K562 (cell line): ENCODE measurements at regions not wholly inside any gene's neighbourhood (a gene's known extent, or its start where the extent isn't known, plus 50 kb on each side); places are given as distances from the start of the nearest gene placed in this dataset.

Experiments used
- ATAC-seq: fragments of 200-7000 bp; cut with Tn5 transposase; 3 replicates; pipeline ENCODE4 v1.9.1; 2020; ENCODE audit warnings: moderate library complexity
- BruUV-seq: library from RNA; stranded (reverse); fragments of 400-500 nt; replicated peaks from 2 replicates; lab custom pipeline; 2021; lab: Mats Ljungman, UMichigan
- CTCF ChIA-PET: fragments of 300-600 bp; formaldehyde crosslinking; extraction: SDS; loops from one replicate; lab custom pipeline; 2021; ENCODE audit warnings: low intra/inter-chr PET ratio; lab: Yijun Ruan, JAX
- POLR2A ChIA-PET: fragments of 300-600, 350-650 bp; sonication (Branson Sonifier 250); formaldehyde crosslinking; extraction: SDS; loops from one replicate; lab custom pipeline; 2021; ENCODE audit warnings: antibody characterized with exemption, inconsistent platforms; lab: Yijun Ruan, JAX
- DNase-seq, 4 experiments: peaks; one replicate each; pipeline versions ENCODE4 v3.0.0 to v3.0.0-alpha.2; 2011 to 2018; ENCODE audit warnings: low spot score in 3 of 4, mixed read lengths in 3 of 4; ENCODE audit errors: extremely low read depth in 1 of 4
- FAIRE-seq: peaks from 2 replicates; lab custom pipeline; 2011; peaks lifted over from hg19 to GRCh38; lab: Jason Lieb, UNC
- H2AFZ ChIP-seq: 2 replicates; pipeline ENCODE4 v1.6.0; 2011; ENCODE audit warnings: low read depth, low read length, control low read depth, inconsistent platforms
- H3K27ac ChIP-seq: fragments of 200-600 bp; 3 replicates; pipeline ENCODE4 v1.8.0; 2011; ENCODE audit warnings: low read depth, mild to moderate bottlenecking, control low read depth, inconsistent platforms, low read length, moderate library complexity, mixed read lengths; ENCODE audit errors: extremely low read depth
- H3K27me3 ChIP-seq, 2 experiments: fragments of 300-600 bp in 1 of 2; 2 replicates in 1 of 2; 3 replicates in 1 of 2; pipeline versions ENCODE4 v1.6.0 to v1.8.0; 2011; ENCODE audit warnings: inconsistent platforms in 2 of 2, low read length in 2 of 2, mild to moderate bottlenecking in 1 of 2, mixed read lengths in 1 of 2, moderate library complexity in 1 of 2; ENCODE audit not compliant: control insufficient read depth in 2 of 2, insufficient read depth in 2 of 2
- H3K36me3 ChIP-seq: fragments of 300-600 bp; 3 replicates; pipeline ENCODE4 v1.8.0; 2011; ENCODE audit warnings: mild to moderate bottlenecking, low read length, inconsistent platforms; ENCODE audit not compliant: control insufficient read depth, insufficient read depth
- H3K4me1 ChIP-seq, 2 experiments: fragments of 200-600 bp in 1 of 2; replicated peaks in 1 of 2; 2 replicates in 1 of 2; 3 replicates in 1 of 2; pipeline versions ENCODE4 v1.5.1 to v1.8.0; 2011; ENCODE audit warnings: inconsistent platforms in 2 of 2, low read length in 2 of 2, mild to moderate bottlenecking in 1 of 2, mixed read lengths in 1 of 2, moderate library complexity in 1 of 2; ENCODE audit not compliant: control insufficient read depth in 2 of 2, insufficient read depth in 2 of 2
- H3K4me2 ChIP-seq: 2 replicates; pipeline ENCODE4 v1.6.1; 2011; ENCODE audit warnings: low read length, control low read depth, inconsistent platforms, mixed read lengths; ENCODE audit not compliant: insufficient read depth
- H3K4me3 ChIP-seq: fragments of 200-600 bp; sonication (generic), shearing (Covaris generic); 2 replicates; pipeline ENCODE4 v1.5.1; 2016; ENCODE audit warnings: control low read depth, inconsistent platforms
- H3K79me2 ChIP-seq: fragments of 200-600 bp; 3 replicates; pipeline ENCODE4 v1.8.0; 2011; ENCODE audit warnings: low read length, inconsistent platforms; ENCODE audit not compliant: control insufficient read depth, insufficient read depth
- H3K9ac ChIP-seq, 2 experiments: 2 replicates each; pipeline versions ENCODE4 v1.6.0 to v1.6.1; 2011; ENCODE audit warnings: low read depth in 2 of 2, low read length in 2 of 2, control low read depth in 1 of 2, inconsistent platforms in 1 of 2, mild to moderate bottlenecking in 1 of 2, mixed read lengths in 1 of 2; ENCODE audit not compliant: insufficient read depth in 1 of 2
- H3K9me1 ChIP-seq: one replicate; pipeline ENCODE4 v1.6.0; 2011; ENCODE audit warnings: inconsistent platforms, mild to moderate bottlenecking, low read length, moderate library complexity; ENCODE audit not compliant: control insufficient read depth, insufficient read depth
- H3K9me3 ChIP-seq: replicated peaks from 2 replicates; pipeline ENCODE4 v1.5.1; 2011; ENCODE audit warnings: low read depth, low read length, inconsistent platforms; ENCODE audit not compliant: control insufficient read depth, insufficient read depth
- H4K20me1 ChIP-seq: replicated peaks from 2 replicates; pipeline ENCODE4 v1.6.1; 2011; ENCODE audit warnings: low read length, inconsistent platforms, mixed read lengths; ENCODE audit not compliant: control insufficient read depth, insufficient read depth
- RAD21 ChIP-seq, 2 experiments: fragments of 250-450 bp in 1 of 2; fragments of 450-650 bp in 1 of 2; sonication (Bioruptor Pico) in 1 of 2; formaldehyde crosslinking in 1 of 2; IDR thresholded peaks in 1 of 2; conservative IDR thresholded peaks in 1 of 2; 2 replicates each; pipeline versions ENCODE4 v1.4.0 to v1.8.0; 2020 to 2022; ENCODE audit warnings: mild to moderate bottlenecking in 2 of 2, moderate library complexity in 1 of 2
- SAFB2 ChIP-seq: fragments of 200-400 bp; formaldehyde crosslinking; IDR thresholded peaks from 2 replicates; pipeline ENCODE4 v1.6.1; 2018; ENCODE audit warnings: borderline replicate concordance, low read length, low read depth, moderate library complexity; ENCODE audit not compliant: severe bottlenecking
- TBL1XR1 ChIP-seq, 2 experiments: IDR thresholded peaks; 2 replicates each; pipeline ENCODE4 v1.6.1; 2012; ENCODE audit warnings: improper control_type of control experiment in 2 of 2, low read length in 2 of 2, mild to moderate bottlenecking in 1 of 2
- ZC3H11A ChIP-seq: IDR thresholded peaks from 2 replicates; pipeline ENCODE4 v1.6.1; 2012; ENCODE audit warnings: low read depth, low read length, improper control_type of control experiment
- WGBS: fragments of 100-300 bp; shearing (Covaris generic); methylation state at CpG from one replicate; pipeline ENCODE4 v1.1.6; 2016; ENCODE audit warnings: low coverage, mixed read lengths; ENCODE audit not compliant: insufficient coverage; ENCODE audit errors: missing lambda C conversion rate; 5-methylcytosine and 5-hydroxymethylcytosine counted together
- in situ Hi-C: fragments of 300-500 bp; cut with MboI; formaldehyde crosslinking; loops from 4 replicates; pipeline ENCODE4 v1.15.0; 2018; ENCODE audit warnings: inconsistent platforms, mixed read lengths
- intact Hi-C: fragments of 100-400 bp; cut with micrococcal nuclease; formaldehyde crosslinking; loops from 2 replicates; pipeline ENCODE4 v1.14.2; 2022
- TF ChIP-seq, protein P1 (sequence below): sonication (generic); IDR thresholded peaks from 2 replicates; pipeline ENCODE4 v1.6.1; 2016
- TF ChIP-seq, protein P2 (sequence below), 3 experiments: IDR thresholded peaks in 2 of 3; conservative IDR thresholded peaks in 1 of 3; 2 replicates each; pipeline ENCODE4 v1.5.1; 2011 to 2012; ENCODE audit warnings: low read length in 3 of 3, mild to moderate bottlenecking in 3 of 3, control low read depth in 2 of 3, improper control_type of control experiment in 1 of 3, inconsistent platforms in 1 of 3, low read depth in 1 of 3, mixed read lengths in 1 of 3, moderate library complexity in 1 of 3; ENCODE audit not compliant: insufficient read depth in 2 of 3

DNA sequence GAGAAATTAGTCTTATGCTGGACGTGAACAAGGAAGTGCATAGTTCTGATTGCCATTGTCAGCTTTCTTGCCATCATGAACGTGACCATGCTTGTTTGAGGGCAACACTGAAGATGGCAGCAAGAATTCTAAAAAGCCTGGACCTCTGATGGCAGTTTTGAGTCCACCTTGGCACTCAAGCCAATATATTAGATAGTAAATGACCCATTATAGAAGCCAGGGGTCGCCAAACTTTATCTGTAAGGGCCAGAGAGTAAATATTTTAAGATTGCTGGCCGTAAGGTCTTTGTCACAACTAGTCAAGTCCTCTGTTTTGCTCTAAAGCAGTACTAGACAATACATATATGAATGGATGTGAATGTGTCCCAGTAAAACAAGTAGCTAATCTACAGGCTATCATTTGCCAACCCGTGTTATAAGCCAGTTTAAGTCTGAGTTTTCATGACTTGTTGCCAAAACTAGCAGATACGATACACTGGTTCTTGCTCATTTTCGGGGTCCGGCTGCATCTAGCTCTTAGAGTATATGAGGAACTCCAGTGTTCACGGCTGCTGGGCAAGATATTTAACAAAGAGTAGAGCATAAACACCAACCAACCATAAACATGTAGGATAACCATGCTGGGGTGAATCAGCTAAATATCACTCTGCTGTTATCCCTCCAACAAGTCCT, 73.1 kb upstream of the PELI1 start:
- intact Hi-C loops (loop anchor here (10.0 kb wide), 1 partner anchor 97 kb away; no protein-coding TSS in a partner anchor), in situ Hi-C loops (no loop called here)
- no peak for ATAC-seq
- Histone ChIP-seq H3K4me2 (no peak overlapping the region), H4K20me1 (no peaks in the 10 kb centered on the region), H3K9ac (no peak overlapping the region), H3K9me3 (no peaks in the 10 kb centered on the region), H3K27me3 (no peaks in the 10 kb centered on the region), H3K9me1 (no peaks in the 10 kb centered on the region), H3K27ac (no peak overlapping the region), H3K36me3 (no peaks in the 10 kb centered on the region), H3K79me2 (no peaks in the 10 kb centered on the region), H2AFZ (peak overlapping the region; percentile 66), H3K4me1 (peaks cover 0 to 31% of the 10 kb centered on the region in 2 experiments; a peak in 3 of 5 replicates), H3K4me3 (no peak overlapping the region)
- TF ChIP-seq SAFB2 (no peak), ZC3H11A (no peak), RAD21 (CRISPR knock-in tag; conservative IDR thresholded peaks at IDR 0.05 in 1 of 2, IDR thresholded peaks at IDR 0.05 in 1 of 2) (peak in 1 of 2 experiments; percentile 38; a peak in 2 of 4 replicates), TBL1XR1 (IDR thresholded peaks at IDR 0.05; ENCODE audit: low read length in 2 of 2) (0 out of 4 replicates have a peak, but pooled peaks of 1 of the 2 experiments have one; percentile 31)
- TF ChIP-seq, protein P1, sequence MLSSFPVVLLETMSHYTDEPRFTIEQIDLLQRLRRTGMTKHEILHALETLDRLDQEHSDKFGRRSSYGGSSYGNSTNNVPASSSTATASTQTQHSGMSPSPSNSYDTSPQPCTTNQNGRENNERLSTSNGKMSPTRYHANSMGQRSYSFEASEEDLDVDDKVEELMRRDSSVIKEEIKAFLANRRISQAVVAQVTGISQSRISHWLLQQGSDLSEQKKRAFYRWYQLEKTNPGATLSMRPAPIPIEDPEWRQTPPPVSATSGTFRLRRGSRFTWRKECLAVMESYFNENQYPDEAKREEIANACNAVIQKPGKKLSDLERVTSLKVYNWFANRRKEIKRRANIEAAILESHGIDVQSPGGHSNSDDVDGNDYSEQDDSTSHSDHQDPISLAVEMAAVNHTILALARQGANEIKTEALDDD, result peak; percentile 87
- TF ChIP-seq, protein P2, sequence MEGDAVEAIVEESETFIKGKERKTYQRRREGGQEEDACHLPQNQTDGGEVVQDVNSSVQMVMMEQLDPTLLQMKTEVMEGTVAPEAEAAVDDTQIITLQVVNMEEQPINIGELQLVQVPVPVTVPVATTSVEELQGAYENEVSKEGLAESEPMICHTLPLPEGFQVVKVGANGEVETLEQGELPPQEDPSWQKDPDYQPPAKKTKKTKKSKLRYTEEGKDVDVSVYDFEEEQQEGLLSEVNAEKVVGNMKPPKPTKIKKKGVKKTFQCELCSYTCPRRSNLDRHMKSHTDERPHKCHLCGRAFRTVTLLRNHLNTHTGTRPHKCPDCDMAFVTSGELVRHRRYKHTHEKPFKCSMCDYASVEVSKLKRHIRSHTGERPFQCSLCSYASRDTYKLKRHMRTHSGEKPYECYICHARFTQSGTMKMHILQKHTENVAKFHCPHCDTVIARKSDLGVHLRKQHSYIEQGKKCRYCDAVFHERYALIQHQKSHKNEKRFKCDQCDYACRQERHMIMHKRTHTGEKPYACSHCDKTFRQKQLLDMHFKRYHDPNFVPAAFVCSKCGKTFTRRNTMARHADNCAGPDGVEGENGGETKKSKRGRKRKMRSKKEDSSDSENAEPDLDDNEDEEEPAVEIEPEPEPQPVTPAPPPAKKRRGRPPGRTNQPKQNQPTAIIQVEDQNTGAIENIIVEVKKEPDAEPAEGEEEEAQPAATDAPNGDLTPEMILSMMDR (IDR thresholded peaks at IDR 0.05 in 2 of 3, conservative IDR thresholded peaks at IDR 0.05 in 1 of 3; ENCODE audit: insufficient read depth in 2 of 3, low read depth in 1 of 3, low read length in 3 of 3), result peak in 2 of 3 experiments; percentile 38 to 48; a peak in 3 of 6 replicates
- DNase-seq, result no peak
- ChIA-PET POLR2A (interaction anchor here (0.5 to 1.7 kb wide), 2 partner anchors 11 to 422 kb away, joined by 3 to 7 read pairs; no protein-coding TSS in a partner anchor), CTCF (no interaction called here)
- no peak for FAIRE-seq
- no TSS peak for BruUV-seq
- WGBS, result 47% methylated on average over 9 of the region's 9 CpGs
